H4 (cell line): ENCODE measurements at regions not wholly inside any gene's neighbourhood (a gene's known extent, or its start where the extent isn't known, plus 50 kb on each side); places are given as distances from the start of the nearest gene placed in this dataset.
A peak's percentile ranks its signal among the peaks of the same experiment; 100 is the strongest.

Experiments used
- DNase-seq: peaks from one replicate; pipeline ENCODE4 v3.0.0-alpha.2; 2015; ENCODE audit warnings: low spot score

DNA sequence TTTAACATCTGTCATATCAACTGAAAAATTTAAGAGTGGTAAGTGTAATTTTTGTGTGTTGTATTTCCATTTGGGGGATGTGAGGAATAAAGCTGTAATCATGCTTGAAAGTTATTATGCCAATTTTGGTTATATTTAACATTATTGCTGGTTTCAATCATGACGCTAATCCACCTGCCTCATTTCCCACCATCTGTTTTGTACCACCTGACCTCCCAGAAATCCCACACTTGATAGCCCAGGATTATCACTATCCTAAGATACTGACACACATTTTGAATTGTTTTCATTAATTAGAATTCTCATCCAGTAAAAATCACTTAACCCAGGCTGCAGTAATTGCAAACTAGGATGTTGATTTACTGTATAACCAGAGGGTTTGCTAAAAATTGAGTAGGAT is 1119.8 kb downstream of the AACS start:
- DNase-seq = no peak

DNA sequence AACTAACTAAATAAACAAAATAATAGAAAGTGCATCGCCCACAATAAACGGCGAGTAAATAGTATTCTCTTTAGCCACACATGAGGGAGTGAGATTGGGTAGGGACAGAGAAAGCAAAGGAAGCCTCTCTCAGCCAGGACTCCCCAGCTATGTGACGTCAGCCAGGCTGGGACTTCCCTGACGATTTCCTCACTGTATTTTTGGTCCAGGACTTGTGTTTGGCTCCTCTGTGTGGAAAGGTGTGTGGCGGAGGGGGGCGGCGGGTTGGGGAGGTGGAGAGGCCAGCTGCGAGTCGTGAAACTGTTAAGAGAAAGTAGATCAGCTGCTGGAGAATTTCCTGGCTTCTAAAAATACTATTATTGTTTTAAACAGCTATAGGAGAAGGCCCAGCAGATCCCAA is 1124.6 kb downstream of the AACS start:
- no peak for DNase-seq

DNA sequence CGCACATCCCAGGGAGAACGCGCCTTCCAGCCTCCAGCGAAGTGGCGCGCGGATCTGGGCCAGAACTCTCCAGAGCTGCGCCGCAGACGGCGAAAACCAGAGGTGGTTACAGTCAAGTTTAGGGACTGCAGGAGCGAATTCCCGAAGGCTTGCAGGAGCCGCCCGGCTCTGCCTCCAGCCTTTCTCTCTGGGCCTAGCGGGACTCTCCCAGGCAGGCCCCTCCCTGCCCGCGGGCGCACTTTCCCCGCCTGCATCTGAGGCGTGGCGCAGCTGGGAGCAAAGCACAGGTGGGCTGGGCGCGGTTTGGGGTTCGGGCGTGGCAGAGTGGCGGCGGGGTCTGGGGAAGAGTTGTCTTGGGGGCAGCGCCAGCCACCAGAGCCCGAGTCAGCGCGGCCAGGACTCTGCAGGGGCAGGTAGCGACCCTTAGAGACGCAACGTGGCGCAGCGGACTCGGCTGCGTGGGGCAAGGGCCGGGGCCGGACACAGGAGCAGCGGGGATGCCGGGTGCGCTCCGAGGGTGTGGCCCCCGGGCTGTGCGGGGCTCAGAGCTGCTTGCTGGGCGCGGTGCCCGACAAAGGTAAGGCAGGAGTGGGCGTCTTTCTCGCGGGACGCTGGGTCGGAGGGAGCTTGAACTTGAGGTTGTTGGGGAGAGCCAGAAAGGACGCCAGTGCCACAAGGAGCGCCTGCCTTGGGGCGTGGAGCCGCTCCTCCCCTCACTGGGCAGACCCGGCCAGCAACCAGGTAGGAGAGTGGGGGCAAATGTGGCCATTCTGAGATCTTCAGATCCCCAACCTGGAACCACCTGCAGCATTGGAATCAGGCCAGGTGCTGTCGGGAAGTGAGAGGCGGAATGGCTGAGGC is 1126.0 kb downstream of the AACS start:
- no peak for DNase-seq

DNA sequence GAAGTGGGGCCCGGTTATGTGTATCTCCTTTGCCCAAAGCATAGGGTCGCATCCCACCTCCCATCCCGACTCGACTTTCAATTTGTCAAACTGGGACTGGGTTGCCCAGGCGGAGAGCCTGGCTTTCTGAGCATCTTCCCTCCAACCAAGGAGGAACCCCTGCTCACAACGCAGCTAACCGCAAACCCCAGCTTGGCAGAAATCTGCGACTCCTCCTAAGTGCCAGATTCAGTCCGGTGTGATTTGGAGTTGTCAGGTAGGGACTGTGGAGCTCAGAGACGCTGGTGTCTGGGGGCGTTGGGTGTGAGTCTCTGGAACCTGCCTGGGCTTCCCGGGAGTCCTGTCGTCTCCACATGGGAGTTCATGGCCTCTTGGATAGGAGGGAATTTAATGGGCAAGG is 1126.7 kb downstream of the AACS start:
- no peak for DNase-seq

DNA sequence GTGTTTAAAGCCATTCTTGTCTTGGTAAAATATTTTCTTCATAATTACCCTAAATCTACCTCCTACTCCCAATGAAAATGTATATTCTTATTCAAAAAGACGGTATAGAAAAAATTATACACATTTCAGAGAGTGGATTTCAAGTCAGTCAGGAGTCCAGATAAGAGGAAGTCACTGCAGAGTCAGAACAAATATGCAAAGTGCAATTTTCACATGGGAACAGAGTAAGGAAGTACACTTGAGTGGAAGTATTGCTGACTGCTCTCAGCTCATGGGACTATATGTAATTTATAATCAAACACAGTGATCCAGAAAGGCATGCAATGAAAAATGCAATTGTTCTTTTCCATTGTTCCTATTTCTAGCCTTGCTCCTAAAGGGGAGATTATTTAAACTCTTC is 1128.0 kb downstream of the AACS start:
- no peak for DNase-seq

DNA sequence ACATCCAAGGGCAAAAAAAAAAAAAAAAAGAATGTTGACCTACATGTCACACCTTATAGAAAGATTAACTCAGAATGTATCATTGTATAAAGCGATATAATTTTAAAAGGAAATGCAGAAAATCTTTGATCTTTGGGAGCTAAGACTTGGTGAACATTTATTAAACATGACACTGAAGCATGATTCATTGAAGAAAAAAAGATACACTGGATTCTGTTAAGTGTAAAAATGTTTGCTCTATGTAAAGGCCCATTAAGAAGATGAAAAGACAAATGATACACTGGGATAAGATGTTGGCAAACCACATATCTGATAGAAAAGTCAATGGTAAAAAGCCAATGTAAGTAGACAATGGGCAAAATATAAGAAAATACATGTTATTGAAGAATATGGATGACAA is 1131.0 kb downstream of the AACS start:
- DNase-seq = no peak

DNA sequence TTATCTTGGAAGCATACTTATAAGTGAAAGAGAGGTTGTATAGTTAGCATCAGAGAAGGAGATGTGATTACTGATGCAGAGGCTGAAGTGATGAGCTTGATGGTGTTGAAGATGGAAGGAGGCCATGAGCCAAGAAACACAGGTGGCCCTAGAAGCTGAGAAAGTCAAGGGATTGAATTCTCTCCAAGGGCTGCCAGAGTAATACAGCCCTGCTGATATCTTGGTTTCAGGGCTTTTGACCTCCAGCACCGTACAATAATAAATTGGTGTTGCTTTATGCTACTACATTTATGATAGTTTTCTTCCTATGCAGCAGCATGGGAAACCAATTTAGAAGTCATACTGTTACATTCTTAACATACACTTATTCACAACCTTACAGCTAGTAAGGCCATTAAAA is 1133.3 kb downstream of the AACS start:
- DNase-seq = no peak

DNA sequence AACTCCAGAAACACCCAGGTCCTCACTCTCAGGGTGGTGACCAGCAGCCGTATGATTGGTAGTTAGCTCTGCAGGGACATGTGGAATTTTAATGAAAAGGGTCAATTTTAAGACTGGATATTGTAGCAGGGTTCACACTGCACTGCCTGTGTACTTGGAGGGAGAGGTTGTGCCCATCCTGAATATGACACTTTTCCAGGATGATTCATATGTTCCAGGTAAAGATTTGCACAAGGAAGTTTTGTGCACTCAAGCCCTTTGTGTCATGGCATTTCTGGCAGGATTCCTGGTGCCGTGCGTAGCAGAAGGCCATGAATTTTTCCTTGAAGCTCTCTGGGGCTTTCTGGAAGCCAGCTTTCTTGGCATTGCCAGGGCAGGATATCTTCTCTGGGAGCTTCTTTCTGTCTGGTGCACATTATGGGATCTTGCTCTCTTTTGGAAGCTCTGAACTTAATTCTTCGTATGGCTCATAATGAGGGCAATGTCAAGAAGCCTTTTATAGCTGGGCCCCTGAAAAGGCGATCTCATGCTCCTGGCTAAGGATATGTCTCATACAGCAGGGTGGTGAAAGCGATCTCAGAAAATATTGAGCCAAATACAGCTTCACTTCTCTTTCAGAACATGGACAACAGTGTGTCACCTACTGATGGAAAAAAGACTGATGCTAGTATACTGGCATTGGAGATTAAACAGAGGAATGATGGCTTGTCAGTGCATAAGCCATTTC is 1133.9 kb downstream of the AACS start:
- DNase-seq = no peak

DNA sequence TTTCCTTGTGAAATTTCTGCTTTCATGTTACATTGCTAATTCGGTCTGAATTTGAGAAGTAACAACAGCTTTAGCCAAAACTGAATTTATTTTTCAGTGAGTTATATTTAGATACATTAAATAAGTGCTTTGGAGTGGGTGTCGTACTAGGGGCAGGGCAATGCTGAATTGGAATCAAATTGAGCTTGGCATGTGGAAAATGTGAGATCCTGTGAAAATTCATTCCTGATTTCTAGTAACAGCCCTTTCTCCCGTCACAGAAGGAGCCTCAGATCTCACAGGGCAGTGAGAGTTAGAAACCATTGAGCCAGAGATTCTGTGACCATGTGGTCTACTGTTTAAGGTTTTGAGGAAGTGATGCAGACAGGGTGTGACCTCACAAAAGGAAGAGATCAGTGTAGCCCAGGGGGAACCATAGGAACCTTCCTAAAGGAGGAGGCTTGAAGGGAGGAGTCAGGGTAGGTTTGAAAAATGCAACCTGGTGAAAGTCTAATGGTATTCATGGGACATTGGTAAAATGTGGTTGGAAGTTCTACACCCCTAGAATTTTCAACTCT is 1136.8 kb downstream of the AACS start:
- DNase-seq = peak; percentile 32

DNA sequence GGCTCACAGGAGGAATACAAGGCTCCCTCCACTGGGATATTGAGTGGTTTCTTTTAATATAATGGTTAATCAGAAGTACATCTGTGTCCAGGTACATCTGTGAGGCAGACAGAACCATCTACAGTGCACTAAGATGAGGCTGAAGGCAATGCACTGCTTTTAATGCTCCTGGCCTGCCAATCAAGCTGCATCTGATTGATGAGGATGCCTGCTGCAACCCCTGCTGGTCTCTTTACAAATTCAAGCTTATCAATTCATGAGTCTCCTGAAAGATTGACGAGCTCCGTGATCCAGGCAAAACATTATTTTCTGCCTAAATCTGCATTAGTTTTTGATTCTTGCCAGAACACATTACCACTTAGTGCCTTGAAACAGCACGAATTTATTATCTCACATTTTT is 1139.1 kb downstream of the AACS start:
- no peak for DNase-seq

DNA sequence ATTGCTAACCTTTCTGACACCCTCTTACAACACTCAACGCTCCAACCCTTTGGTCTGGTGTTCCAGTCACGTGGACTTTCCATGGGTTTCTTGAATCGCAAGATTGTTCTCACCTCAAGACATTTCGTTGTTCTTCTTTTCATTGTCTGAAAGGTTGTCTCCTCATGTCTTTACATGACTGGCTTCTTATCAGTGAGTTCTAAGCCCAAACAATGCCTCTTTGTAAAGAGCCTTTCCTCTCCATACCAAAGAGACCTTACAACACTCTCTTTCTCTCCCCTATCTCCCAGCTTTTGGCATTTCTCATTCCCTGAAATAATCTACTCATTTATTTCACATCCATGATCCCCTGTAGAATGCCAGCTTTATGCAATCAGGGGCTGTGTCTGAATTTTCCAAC is 1144.8 kb downstream of the AACS start:
- no peak for DNase-seq

DNA sequence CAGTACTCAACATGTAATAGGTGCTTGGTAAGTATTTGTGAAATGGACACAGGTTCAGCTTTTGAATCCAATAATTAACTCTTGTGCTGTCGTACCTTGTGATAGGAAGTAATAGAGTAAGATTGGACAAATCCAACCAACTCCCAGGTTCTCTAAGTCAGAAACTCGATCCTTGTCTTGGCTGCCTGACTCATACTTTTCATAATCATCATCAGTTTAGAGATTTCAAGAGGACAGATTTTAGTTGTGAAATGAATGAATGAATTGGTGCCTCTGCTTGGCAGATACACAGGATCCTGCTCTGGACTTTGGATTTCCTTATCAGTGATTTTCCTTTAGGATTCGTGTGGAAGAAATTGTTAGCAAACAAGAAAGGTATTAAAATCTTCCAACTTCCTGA is 1145.2 kb downstream of the AACS start:
- no peak for DNase-seq

DNA sequence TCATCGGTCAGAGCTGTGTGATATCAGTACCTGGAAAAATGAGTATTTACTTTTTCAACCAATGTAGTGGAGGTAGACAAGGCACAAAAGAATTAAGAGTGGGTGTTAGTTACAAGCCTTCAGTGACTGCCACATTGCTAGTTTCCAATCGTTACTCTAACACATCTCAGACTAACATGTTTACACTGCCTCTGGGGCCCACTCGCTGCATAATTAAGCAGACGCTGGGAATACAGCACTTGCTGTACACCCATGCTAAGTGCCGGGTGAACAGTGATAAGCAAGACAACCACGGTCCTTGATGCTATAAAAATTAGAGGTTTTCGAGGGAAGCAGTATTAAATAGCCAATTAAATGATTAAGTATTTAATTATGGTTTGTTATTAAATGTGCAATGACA is 1147.6 kb downstream of the AACS start:
- DNase-seq = no peak

DNA sequence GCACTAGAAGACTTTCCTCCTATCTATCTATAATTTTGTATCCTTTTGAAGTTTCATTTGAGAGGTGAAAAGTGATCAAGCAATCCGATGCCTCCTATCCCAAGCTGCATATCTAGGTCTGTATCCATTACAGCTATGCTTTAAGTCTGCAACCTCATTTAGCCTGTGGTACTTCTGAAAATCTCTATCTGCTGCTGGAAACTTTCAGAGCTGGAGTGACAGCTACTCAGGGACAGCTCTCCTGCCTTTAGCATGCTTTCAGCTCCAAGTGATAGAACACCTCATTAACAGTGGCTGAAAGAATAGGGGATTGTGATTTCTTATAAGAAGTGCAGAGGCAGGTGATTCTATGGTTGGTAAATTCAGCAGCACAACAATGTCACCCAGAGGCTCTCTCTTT is 1153.5 kb downstream of the AACS start:
- no peak for DNase-seq

DNA sequence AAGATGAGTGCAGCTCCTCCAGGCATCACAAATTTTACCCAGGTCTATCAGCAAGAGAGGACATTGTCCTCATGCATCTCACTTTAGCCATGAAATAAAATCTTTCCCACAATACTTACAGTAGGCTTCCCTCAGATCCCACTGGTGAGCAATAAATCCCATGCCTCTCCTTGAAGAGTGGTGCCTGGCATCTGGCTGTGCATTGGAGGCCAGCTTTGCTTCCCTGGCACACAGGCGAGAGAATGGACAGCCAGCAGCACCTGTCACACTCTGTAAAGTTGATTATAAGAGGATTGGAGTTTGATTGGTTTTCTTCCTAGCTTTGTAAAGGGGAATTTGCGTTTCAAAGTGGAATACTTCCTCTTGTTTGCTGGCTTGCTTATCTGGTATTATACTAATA is 1153.9 kb downstream of the AACS start:
- DNase-seq = no peak

DNA sequence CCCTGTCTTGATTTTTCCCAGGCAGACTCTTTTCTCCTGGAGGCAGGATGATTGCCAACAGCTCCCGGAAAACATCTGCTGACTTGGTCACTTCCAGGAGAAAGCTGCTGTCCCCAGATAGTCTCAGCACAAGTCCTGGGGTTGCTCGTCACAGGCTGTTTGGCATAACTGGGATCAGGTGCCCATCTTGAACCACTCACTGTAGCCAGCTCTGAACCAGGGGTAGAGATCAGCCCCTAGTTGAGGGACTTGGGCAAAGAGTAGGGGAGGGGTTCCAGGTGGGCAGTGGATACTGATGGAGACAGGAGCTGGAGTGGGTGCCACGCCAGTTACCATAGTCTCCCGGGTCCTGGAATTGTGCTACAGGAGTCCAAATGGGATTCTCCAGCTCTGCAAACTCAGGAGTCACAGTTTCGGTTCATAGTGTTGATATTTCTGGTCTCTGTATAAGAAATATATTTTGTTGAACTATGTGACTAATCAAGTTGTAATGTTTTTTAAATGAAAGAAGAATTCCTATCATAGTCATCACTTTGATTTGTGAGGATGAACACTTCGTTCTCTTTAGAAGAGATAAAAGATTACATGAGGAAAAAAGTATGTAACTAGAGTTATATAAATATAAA is 1154.5 kb downstream of the AACS start:
- no peak for DNase-seq

DNA sequence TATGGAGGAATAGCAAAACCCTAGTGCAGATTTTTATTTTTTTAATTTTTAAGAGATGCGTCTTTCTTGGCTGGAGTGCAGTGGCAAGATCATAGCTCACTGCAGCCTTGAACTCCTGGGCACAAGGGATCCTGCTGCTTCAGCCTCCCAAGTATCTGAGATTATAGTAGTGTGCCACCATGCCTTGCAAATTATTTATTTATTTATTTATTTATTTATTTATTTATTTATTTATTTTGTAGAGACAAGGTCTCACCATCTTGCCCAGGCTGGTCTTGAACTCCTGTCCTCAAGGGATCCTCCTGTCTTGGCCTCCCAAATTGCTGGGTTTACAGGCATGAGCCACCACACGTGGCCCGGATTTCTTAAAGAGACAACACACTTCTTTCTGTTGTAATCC is 1158.8 kb downstream of the AACS start:
- no peak for DNase-seq

DNA sequence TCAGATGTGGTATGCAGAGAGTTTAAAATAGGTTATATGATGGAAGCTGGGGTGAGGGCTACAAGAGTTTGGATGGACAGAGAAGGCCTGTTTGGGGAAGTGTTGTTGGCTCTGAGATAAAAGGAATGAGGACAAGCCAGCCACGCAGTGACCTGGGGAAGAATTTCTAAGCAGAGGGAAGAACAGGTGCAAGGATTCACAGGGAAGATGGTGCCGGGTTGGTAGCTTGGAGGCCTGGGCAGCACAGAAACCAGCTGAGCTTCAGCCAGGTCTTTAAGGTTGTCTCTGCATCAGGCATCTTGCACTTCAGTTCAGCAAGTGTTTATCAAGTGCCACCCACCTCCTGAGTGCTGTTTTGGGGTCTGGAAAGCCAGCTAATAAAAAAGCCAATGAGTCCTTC is 1163.7 kb downstream of the AACS start:
- DNase-seq = no peak

DNA sequence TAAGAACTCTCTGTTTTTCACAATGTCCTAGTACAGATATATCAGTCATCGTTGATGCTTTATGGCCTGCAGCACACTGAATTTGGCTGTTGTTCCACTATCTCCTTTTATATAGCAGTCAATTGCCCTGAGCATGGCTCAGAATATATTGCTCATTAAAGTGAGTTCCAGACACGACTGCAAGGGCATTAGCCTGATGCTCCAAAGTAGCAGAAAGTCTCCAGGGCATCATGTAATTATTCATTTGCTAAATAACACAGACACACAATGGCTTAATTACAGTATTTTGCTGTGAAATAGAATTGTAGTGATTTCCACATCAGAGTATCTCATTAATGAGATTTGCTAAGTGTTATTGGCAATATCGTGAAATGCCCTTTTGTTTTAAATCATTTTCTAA is 1167.5 kb downstream of the AACS start:
- DNase-seq = no peak

DNA sequence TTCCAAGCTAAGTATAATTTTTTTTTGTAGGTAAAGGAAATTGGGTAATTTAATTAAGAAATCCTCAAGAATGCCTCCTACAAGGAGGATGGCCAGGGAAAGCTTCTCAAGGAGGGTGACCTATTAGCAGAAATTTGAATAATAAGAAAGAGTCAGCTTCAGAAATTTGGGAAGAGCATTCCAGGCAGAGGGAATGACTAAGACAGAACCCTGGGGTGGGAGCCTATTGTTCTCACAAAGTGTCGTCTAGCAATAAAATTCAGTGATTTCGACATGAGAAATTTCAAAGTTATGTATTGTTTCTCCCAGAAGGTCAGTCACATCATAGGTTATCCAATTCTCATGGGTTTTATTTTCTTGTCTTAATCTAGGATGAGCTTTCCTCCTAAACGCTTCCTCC is 1168.4 kb downstream of the AACS start:
- no peak for DNase-seq

DNA sequence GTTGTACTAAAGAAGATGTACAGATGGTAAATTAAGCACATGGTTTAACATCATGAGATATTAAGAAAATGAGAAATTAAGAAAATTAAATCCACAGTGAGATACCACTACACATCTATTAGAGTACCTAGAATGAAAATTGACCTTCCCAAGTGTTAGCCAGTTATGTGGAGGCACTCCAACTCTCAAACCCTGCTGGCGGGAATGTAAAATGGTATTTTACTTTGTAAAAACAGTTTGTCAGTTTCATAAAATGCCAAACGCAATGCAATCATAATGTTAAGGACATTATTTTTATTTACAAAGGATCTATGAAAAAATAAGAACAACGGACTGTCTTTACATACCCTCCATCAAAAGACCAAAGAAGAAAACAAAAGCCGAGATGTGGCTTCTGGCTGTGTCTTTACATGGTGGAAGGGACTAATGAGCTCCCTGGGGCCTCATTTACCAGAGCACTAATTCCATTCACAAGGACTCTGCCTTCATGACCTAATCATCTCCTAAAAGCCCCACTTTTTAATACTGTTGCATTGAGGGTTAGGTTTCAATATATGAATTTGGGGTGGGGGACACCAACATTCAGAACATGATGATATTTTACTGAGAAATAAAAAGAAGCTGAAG is 1178.7 kb downstream of the AACS start:
- no peak for DNase-seq

DNA sequence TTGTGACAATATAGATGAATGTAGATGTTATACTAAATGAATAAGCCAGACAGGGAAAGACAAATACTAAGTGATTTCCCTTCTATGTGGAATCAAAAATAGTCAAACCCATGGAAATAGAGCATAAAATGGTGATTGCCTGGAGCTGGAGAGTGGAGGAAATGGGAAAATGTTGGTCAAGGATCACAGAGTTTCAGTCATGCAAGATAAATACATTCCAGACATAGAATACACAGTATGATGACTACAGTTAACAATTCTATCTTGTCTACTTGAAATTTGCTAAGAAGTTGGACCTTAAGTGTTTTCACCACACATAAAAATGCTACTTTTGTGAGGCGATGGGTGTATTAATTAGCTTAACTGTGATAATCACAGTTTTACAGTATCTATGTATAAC is 1182.7 kb downstream of the AACS start:
- DNase-seq = no peak
